LNCAP (cell line): ENCODE measurements at regions not wholly inside any gene's neighbourhood (a gene's known extent, or its start where the extent isn't known, plus 50 kb on each side); places are given as distances from the start of the nearest gene placed in this dataset.

Experiments
- TF ChIP-seq, protein P1 (sequence below): fragments of 450-650 bp; IDR thresholded peaks from 2 replicates; pipeline ENCODE4 v1.5.1; 2017; ENCODE audit warnings: mild to moderate bottlenecking

DNA sequence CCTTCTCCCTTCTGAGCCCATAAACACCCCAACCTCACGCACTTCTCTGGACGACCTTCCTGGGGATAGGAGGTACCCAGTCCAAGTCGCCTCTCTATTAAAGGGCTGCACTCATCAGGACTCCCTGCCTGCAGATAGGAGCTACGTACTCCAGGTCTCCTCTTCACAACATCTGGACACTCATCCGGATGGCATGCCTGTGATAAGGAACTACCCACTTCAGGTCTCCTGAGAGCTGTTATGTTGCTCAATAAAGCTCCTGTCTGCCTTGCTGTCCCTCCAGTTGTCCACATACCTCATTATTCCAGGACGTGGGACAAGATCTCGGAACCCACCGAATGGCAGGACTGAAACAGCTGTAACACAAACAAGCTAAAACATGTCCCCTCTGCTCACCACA is 548.0 kb downstream of the TBC1D32 start:
- TF ChIP-seq, protein P1, sequence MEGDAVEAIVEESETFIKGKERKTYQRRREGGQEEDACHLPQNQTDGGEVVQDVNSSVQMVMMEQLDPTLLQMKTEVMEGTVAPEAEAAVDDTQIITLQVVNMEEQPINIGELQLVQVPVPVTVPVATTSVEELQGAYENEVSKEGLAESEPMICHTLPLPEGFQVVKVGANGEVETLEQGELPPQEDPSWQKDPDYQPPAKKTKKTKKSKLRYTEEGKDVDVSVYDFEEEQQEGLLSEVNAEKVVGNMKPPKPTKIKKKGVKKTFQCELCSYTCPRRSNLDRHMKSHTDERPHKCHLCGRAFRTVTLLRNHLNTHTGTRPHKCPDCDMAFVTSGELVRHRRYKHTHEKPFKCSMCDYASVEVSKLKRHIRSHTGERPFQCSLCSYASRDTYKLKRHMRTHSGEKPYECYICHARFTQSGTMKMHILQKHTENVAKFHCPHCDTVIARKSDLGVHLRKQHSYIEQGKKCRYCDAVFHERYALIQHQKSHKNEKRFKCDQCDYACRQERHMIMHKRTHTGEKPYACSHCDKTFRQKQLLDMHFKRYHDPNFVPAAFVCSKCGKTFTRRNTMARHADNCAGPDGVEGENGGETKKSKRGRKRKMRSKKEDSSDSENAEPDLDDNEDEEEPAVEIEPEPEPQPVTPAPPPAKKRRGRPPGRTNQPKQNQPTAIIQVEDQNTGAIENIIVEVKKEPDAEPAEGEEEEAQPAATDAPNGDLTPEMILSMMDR: no peak

DNA sequence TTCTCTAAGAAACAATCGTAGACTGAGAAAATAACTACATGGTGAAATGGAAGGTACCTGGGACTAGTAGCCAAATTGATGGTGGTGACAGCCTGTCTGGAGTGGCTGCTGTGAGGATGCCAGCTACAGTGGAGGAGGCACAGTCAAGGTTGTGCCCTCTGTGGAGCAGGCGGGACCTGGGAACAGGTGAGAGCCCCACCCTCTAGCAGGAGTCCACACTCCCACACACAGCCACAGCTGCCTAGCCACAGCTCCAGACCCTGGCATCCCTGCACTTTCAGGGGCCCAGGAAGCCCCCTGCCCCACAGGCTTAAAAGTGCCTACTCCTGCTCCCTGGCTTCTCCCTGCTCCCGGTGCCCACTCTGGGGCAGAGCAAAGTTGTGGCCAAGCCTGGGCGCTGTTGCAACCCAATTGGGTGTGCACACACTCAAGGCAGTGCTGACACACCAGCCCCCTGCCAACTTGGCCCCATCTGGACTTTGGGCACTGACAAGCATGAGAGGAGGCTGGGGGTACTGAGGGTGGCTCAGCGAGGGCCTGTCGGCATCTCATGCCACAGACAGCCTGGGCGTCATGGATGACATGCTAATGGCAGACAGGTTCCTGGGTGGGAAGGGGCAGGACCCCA is 548.7 kb downstream of the TBC1D32 start:
- TF ChIP-seq, protein P1: no peak

DNA sequence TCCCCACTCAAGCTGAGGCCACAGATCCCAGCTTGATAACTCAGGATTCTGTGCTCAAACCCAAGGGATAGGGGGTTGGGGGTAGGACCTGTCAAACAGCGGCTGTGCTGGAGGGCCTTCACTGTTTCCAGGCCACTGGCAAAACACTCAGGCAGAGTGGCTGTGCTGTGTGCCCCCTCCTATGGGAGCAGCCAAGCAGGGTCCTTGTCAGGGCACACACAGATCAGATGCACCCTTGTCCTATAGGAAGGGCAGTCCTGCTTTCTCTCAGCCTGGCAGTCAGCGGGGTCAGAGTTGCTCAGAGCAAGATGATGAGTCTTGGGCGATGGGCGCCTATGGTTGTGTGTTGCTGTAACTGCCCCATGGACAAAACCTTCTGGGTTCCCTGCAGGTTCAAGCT is 554.8 kb downstream of the TBC1D32 start:
- TF ChIP-seq, protein P1: no peak

DNA sequence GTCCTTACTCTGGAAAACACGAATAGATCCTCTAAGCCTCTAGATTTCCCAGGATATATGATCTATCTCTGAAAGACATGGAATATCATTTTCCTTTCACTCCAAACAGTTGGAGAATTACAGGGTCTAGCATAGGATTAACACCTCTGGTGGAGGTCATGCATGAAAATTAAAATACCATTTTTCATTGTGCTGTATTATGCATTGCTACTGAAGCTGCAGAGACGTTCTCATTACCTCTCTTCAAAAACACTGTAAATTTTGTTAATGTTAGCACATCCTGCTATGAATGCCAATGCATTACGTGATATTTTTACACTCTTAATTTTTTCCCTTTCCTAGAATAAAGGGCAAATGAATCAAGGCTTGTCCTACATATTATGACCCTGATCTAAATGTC is 558.6 kb downstream of the TBC1D32 start:
- TF ChIP-seq, protein P1: no peak

DNA sequence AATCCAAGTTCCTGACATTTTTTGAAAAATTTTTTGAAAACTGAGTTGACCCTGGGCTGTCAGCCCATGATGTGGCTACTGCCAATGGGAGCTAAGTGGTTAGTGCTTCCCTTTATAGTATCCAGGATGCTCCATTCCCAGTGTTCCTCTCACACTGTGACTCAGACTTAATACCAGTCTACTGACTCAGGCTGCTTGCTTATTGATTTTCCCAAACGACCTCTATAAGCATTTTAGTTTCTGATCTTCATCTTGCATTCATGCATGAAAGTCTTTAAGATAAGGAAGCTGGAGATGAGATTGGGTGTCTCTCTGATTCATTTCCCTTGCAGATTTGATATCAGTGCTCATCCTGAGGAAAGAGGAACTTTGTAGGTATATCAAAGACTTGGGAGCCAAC is 560.0 kb downstream of the TBC1D32 start:
- TF ChIP-seq, protein P1: no peak

DNA sequence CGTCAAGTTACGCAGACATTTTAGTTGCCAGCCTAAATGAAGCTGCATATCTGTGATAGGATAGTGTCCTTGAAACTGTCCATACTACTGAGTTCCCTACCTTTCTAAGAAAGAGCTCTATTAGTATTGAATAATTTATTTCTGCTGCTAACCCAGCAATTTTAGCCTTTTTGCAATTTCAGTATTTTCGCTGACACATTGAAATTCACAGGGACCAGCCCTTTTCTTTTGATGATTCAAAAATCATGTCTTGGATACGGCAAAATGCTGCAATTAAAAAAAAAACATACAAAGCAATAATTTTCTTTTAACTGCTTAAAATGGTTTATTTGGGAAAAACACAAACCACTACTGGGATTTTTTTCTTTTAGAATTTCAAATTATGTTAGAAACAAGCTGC is 563.3 kb downstream of the TBC1D32 start:
- TF ChIP-seq, protein P1: no peak

DNA sequence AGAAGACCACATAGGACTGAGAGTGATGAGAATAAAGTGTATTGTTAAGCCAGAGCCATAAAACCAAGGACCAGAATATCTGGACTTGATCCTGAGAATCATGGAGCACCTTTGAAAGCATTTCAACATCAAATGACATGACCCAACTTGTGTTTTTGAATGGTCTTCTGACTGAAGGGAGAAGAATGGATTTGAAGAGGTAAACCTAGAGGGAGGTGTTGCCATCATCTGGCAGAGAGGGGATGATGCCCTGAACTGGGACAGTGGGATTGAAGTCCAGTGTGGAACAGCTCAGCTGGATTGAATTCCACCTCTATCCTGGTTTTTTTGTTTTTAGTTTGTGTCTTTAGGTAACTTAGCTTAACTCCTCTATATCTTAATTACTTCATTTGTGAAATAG is 570.0 kb downstream of the TBC1D32 start:
- TF ChIP-seq, protein P1: no peak

DNA sequence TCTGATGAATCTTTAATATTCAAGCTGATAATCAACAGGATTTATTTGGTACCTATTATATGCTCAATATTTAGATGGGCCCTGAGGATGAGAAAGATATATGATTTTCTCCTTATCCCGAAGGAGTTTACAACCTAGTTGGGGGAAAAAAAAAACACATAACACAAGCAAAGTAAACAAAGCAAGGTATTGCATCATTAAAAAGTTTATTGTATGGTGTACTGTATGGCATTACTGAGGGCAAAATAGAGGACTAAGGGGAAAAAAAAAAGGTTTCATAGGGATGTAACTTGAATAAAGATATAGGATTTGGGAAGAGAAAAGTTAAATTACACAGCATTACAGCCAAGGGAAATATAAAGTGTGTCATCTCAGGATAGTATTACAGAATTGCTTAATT is 574.7 kb downstream of the TBC1D32 start:
- TF ChIP-seq, protein P1: no peak
